Brain microvascular endothelial cell (primary cell): ENCODE measurements at regions not wholly inside any gene's neighbourhood (a gene's known extent, or its start where the extent isn't known, plus 50 kb on each side); places are given as distances from the start of the nearest gene placed in this dataset.

Source experiments
- DNase-seq: peaks from one replicate; pipeline ENCODE4 v3.0.0-alpha.2; 2020
- H3K27ac ChIP-seq: fragments of 250-450 bp; sonication (Bioruptor Pico); 2 replicates; pipeline ENCODE4 v1.5.1; 2020; ENCODE audit warnings: mild to moderate bottlenecking, moderate library complexity
- H3K27me3 ChIP-seq: fragments of 250-450 bp; sonication (Bioruptor Pico); replicated peaks from 2 replicates; pipeline ENCODE4 v1.5.1; 2020; ENCODE audit warnings: mild to moderate bottlenecking
- H3K36me3 ChIP-seq: fragments of 250-450 bp; sonication (Bioruptor Pico); replicated peaks from 2 replicates; pipeline ENCODE4 v1.5.1; 2020; ENCODE audit warnings: mild to moderate bottlenecking
- H3K4me3 ChIP-seq: 2 replicates; pipeline ENCODE4 v1.5.1; 2011; ENCODE audit warnings: low read depth, mild to moderate bottlenecking, control low read depth, low read length, moderate library complexity
- in situ Hi-C: cut with HindIII; loops from 2 replicates; pipeline ENCODE4 v1.10.0; 2017; ENCODE audit warnings: low sequenced_read_pairs, low pct_ligation_motif_present
- TF ChIP-seq, protein P1 (sequence below): IDR thresholded peaks from 2 replicates; pipeline ENCODE4 v1.5.1; 2011; ENCODE audit warnings: low read depth, mild to moderate bottlenecking, moderate library complexity, low read length, control low read depth, inconsistent platforms; ENCODE audit errors: missing control alignments

- no peaks in the 10 kb centered on the region for H3K36me3 ChIP-seq
- no peak overlapping the region for H3K27ac ChIP-seq
- H3K27me3 ChIP-seq: no peaks in the 10 kb centered on the region
- no peak overlapping the region for H3K4me3 ChIP-seq
- in situ Hi-C loops: no loop called here
- no peak for DNase-seq
- TF ChIP-seq, protein P1, sequence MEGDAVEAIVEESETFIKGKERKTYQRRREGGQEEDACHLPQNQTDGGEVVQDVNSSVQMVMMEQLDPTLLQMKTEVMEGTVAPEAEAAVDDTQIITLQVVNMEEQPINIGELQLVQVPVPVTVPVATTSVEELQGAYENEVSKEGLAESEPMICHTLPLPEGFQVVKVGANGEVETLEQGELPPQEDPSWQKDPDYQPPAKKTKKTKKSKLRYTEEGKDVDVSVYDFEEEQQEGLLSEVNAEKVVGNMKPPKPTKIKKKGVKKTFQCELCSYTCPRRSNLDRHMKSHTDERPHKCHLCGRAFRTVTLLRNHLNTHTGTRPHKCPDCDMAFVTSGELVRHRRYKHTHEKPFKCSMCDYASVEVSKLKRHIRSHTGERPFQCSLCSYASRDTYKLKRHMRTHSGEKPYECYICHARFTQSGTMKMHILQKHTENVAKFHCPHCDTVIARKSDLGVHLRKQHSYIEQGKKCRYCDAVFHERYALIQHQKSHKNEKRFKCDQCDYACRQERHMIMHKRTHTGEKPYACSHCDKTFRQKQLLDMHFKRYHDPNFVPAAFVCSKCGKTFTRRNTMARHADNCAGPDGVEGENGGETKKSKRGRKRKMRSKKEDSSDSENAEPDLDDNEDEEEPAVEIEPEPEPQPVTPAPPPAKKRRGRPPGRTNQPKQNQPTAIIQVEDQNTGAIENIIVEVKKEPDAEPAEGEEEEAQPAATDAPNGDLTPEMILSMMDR: no peak
Observed at GRCh38 chr22:33971561-33971961, 51.3 kb upstream of the LARGE1 start.

GRCh38 chr22:33975841-33976240 lies 55.6 kb upstream of the LARGE1 start:
- Histone ChIP-seq H3K27ac (no peak overlapping the region), H3K36me3 (no peaks in the 10 kb centered on the region), H3K27me3 (no peaks in the 10 kb centered on the region), H3K4me3 (no peak overlapping the region)
- TF ChIP-seq, protein P1: no peak
- in situ Hi-C loops: no loop called here
- no peak for DNase-seq

- in situ Hi-C loops: no loop called here
- no peaks in the 10 kb centered on the region for H3K27me3 ChIP-seq
- no peak overlapping the region for H3K4me3 ChIP-seq
- no peak for DNase-seq
- TF ChIP-seq, protein P1: no peak
- no peaks in the 10 kb centered on the region for H3K36me3 ChIP-seq
- no peak overlapping the region for H3K27ac ChIP-seq
Observed at GRCh38 chr22:33983558-33983957, 63.3 kb upstream of the LARGE1 start.

GRCh38 chr22:33984211-33984610 lies 63.9 kb upstream of the LARGE1 start:
- DNase-seq: no peak

GRCh38 chr22:33984656-33985285 lies 64.5 kb upstream of the LARGE1 start:
- in situ Hi-C loops: no loop called here
- no peak overlapping the region for H3K27ac ChIP-seq
- TF ChIP-seq, protein P1: no peak
- H3K27me3 ChIP-seq: no peaks in the 10 kb centered on the region
- H3K36me3 ChIP-seq: no peaks in the 10 kb centered on the region
- H3K4me3 ChIP-seq: no peak overlapping the region
- DNase-seq: no peak

More at GRCh38 chr22:33984211-33984610, 63.9 kb upstream of the LARGE1 start:
- Histone ChIP-seq H3K27ac (no peak overlapping the region), H3K27me3 (no peaks in the 10 kb centered on the region), H3K4me3 (no peak overlapping the region), H3K36me3 (no peaks in the 10 kb centered on the region)
- in situ Hi-C loops: no loop called here
- TF ChIP-seq, protein P1: no peak

- in situ Hi-C loops: no loop called here
- H3K27me3 ChIP-seq: no peaks in the 10 kb centered on the region
- H3K4me3 ChIP-seq: no peak overlapping the region
- H3K27ac ChIP-seq: no peak overlapping the region
- no peak for DNase-seq
- no peaks in the 10 kb centered on the region for H3K36me3 ChIP-seq
- TF ChIP-seq, protein P1: no peak
Observed at GRCh38 chr22:33985506-33985905, 65.2 kb upstream of the LARGE1 start.
